B cell (primary cell): ENCODE measurements at regions not wholly inside any gene's neighbourhood (a gene's known extent, or its start where the extent isn't known, plus 50 kb on each side); places are given as distances from the start of the nearest gene placed in this dataset.

Experiments used
- ATAC-seq: fragments of 200-7000 bp; cut with Tn5 transposase; one replicate; pipeline ENCODE4 v1.10.0; 2021; ENCODE audit warnings: low read depth, mild to moderate bottlenecking, moderate number of reproducible peaks, moderate library complexity
- CTCF ChIA-PET: fragments of 350-600 bp; sonication (Branson Sonifier 250); formaldehyde crosslinking; loops from one replicate; lab custom pipeline; 2021; ENCODE audit warnings: antibody characterized with exemption, inconsistent platforms; lab: Charles Lee
- POLR2A ChIA-PET: fragments of 350-600 bp; sonication (Branson Sonifier 250); formaldehyde crosslinking; loops from one replicate; lab custom pipeline; 2021; ENCODE audit warnings: antibody characterized with exemption; lab: Charles Lee
- DNase-seq: peaks from one replicate; pipeline ENCODE4 v3.0.0; 2013
- H2AFZ ChIP-seq: 2 replicates; pipeline ENCODE4 v1.6.1; 2012; ENCODE audit warnings: mild to moderate bottlenecking, low read depth, low read length; ENCODE audit not compliant: insufficient read depth, poor library complexity, severe bottlenecking
- H3K27ac ChIP-seq, 2 donors: 1 replicate in 1 of 2; 2 replicates in 1 of 2; pipeline ENCODE4 v1.5.1; 2012 to 2013; ENCODE audit warnings: low read length in 2 of 2, mild to moderate bottlenecking in 2 of 2, moderate library complexity in 1 of 2
- H3K27me3 ChIP-seq, 4 experiments: fragments of 200-600 bp in 1 of 4; sonication (generic) in 1 of 4; replicated peaks in 1 of 4; 1 replicate in 2 of 4; 2 replicates in 2 of 4; pipeline versions ENCODE4 v1.6.1 to v1.7.0; 2013 to 2016; ENCODE audit warnings: low read length in 3 of 4, mild to moderate bottlenecking in 2 of 4, mixed read lengths in 1 of 4, moderate library complexity in 1 of 4; ENCODE audit not compliant: insufficient read depth in 4 of 4, control insufficient read depth in 3 of 4; ENCODE audit errors: control extremely low read depth in 1 of 4
- H3K36me3 ChIP-seq, 2 experiments: replicated peaks in 1 of 2; 1 replicate in 1 of 2; 2 replicates in 1 of 2; pipeline versions ENCODE4 v1.6.1 to v1.7.1; 2013; ENCODE audit warnings: low read length in 1 of 2; ENCODE audit not compliant: insufficient read depth in 2 of 2, control insufficient read depth in 1 of 2; ENCODE audit errors: control extremely low read depth in 1 of 2, extremely low read depth in 1 of 2
- H3K4me1 ChIP-seq, 2 donors: fragments of 200-600 bp in 1 of 2; sonication (generic) in 1 of 2; 1 replicate in 1 of 2; 2 replicates in 1 of 2; pipeline versions ENCODE4 v1.5.1 to v1.6.1; 2013 to 2017; ENCODE audit warnings: low read length in 2 of 2; ENCODE audit not compliant: control insufficient read depth in 2 of 2, insufficient read depth in 2 of 2
- H3K4me2 ChIP-seq: replicated peaks from 2 replicates; pipeline ENCODE3; 2012; ENCODE audit warnings: mild to moderate bottlenecking, low read depth, low read length; ENCODE audit not compliant: poor library complexity, severe bottlenecking
- H3K4me3 ChIP-seq, 5 experiments: fragments of 200-600 bp in 1 of 5; sonication (generic) in 1 of 5; 1 replicate in 3 of 5; 2 replicates in 2 of 5; pipeline versions ENCODE4 v1.5.1 to v1.7.0; 2011 to 2016; ENCODE audit warnings: low read length in 4 of 5, mild to moderate bottlenecking in 4 of 5, low read depth in 2 of 5, control low read depth in 1 of 5, moderate library complexity in 1 of 5; ENCODE audit not compliant: insufficient read depth in 1 of 5; ENCODE audit errors: control extremely low read depth in 1 of 5, extremely low read depth in 1 of 5
- H3K79me2 ChIP-seq: fragments of 200-600 bp; sonication (generic); one replicate; pipeline ENCODE4 v1.6.0; 2016; ENCODE audit warnings: low read length; ENCODE audit not compliant: control insufficient read depth, insufficient read depth
- H3K9ac ChIP-seq: fragments of 200-600 bp; sonication (generic); 2 replicates; pipeline ENCODE4 v1.6.1; 2017; ENCODE audit warnings: mild to moderate bottlenecking, low read length, moderate library complexity
- H3K9me3 ChIP-seq, 3 donors: one replicate each; pipeline versions ENCODE4 v1.6.1 to v1.7.1; 2013; ENCODE audit warnings: low read length in 2 of 3; ENCODE audit not compliant: control insufficient read depth in 2 of 3, insufficient read depth in 1 of 3; ENCODE audit errors: control extremely low read depth in 1 of 3
- H4K20me1 ChIP-seq: 2 replicates; pipeline ENCODE4 v1.6.0; 2012; ENCODE audit warnings: mild to moderate bottlenecking, low read length; ENCODE audit not compliant: insufficient read depth, control insufficient read depth, poor library complexity, severe bottlenecking
- H3K27ac Mint-ChIP-seq: one replicate; pipeline ENCODE4 v1.8.0; 2021; ENCODE audit warnings: mixed read lengths
- H3K27me3 Mint-ChIP-seq: one replicate; pipeline ENCODE4 v1.8.0; 2021; ENCODE audit warnings: mixed read lengths
- H3K4me1 Mint-ChIP-seq: one replicate; pipeline ENCODE4 v1.8.0; 2021; ENCODE audit warnings: mixed read lengths
- H3K4me3 Mint-ChIP-seq: one replicate; pipeline ENCODE4 v1.8.0; 2021; ENCODE audit warnings: mixed read lengths
- H3K9me3 Mint-ChIP-seq: one replicate; pipeline ENCODE4 v1.8.0; 2022; ENCODE audit warnings: mixed read lengths; ENCODE audit not compliant: insufficient read depth
- CTCF ChIP-seq: fragments of 200-600 bp; IDR thresholded peaks from one replicate; pipeline ENCODE4 v1.8.0; 2022; ENCODE audit warnings: antibody characterized with exemption, mild to moderate bottlenecking
- EZH2 ChIP-seq: IDR thresholded peaks from 2 replicates; pipeline ENCODE4 v1.6.1; 2012; ENCODE audit warnings: borderline replicate concordance, low read depth, mild to moderate bottlenecking, moderate library complexity, low read length; ENCODE audit not compliant: insufficient read depth, poor library complexity, severe bottlenecking
- WGBS: methylation state at CpG from one replicate; pipeline ENCODE4 v1.1.5; 2013; ENCODE audit warnings: missing lambda C conversion rate; ENCODE audit not compliant: insufficient coverage; 5-methylcytosine and 5-hydroxymethylcytosine counted together
- intact Hi-C: fragments of 100-400 bp; cut with micrococcal nuclease; formaldehyde crosslinking; loops from one replicate; pipeline ENCODE4 v1.10.0; 2022

- POLR2A ChIA-PET: no interaction called here
- H3K36me3 ChIP-seq: no peaks in the 10 kb centered on the region
- no peaks in the 10 kb centered on the region for H4K20me1 ChIP-seq
- no peaks in the 10 kb centered on the region for H3K27me3 ChIP-seq
- peaks cover 0 to 3% (median 0%) of the 10 kb centered on the region in 3 donors for H3K9me3 ChIP-seq
- no peaks in the 10 kb centered on the region for H3K79me2 ChIP-seq
- H3K4me3 ChIP-seq: no peak overlapping the region
- ATAC-seq (no peak), DNase-seq (no peak)
- no peak for TF ChIP-seq CTCF
- TF ChIP-seq EZH2: no peak
- H3K27ac ChIP-seq: no peak overlapping the region
- CTCF ChIA-PET: no interaction called here
- Mint-ChIP-seq H3K27me3 (no peaks in the 10 kb centered on the region), H3K4me3 (no peak overlapping the region), H3K4me1 (no peaks in the 10 kb centered on the region), H3K9me3 (no peaks in the 10 kb centered on the region), H3K27ac (no peak overlapping the region)
- intact Hi-C loops: no loop called here
- no CpG with 5 or more reads among the region's 1 CpG for WGBS
- H2AFZ ChIP-seq: no peak overlapping the region
- H3K4me2 ChIP-seq: no peak overlapping the region
- no peak overlapping the region for H3K9ac ChIP-seq
- no peaks in the 10 kb centered on the region for H3K4me1 ChIP-seq
These were observed 295.3 kb upstream of the LYPLAL1 start for GRCh38 chr1:218878369-218878768.

GRCh38 chr1:218880484-218881060, 293.1 kb upstream of the LYPLAL1 start:
- Histone ChIP-seq H3K27me3 (no peaks in the 10 kb centered on the region), H3K27ac (no peak overlapping the region), H3K4me1 (no peaks in the 10 kb centered on the region), H3K4me2 (no peak overlapping the region), H3K36me3 (no peaks in the 10 kb centered on the region), H3K9ac (no peak overlapping the region), H3K79me2 (no peaks in the 10 kb centered on the region), H3K4me3 (no peak overlapping the region), H2AFZ (no peak overlapping the region), H3K9me3 (peaks cover 0 to 9% (median 0%) of the 10 kb centered on the region in 3 donors), H4K20me1 (no peaks in the 10 kb centered on the region)
- no peak for ATAC-seq
- H3K4me1 Mint-ChIP-seq: no peaks in the 10 kb centered on the region
- CTCF ChIA-PET: no interaction called here
- no peak overlapping the region for H3K4me3 Mint-ChIP-seq
- peaks cover 3% of the 10 kb centered on the region for H3K9me3 Mint-ChIP-seq
- no peak for TF ChIP-seq CTCF
- TF ChIP-seq EZH2: no peak
- WGBS: 69% methylated on average over 4 of the region's 5 CpGs
- H3K27ac Mint-ChIP-seq: no peak overlapping the region
- POLR2A ChIA-PET: no interaction called here
- no peaks in the 10 kb centered on the region for H3K27me3 Mint-ChIP-seq
- intact Hi-C loops: no loop called here
- no peak for DNase-seq
